ENCODE measurements at regions not wholly inside any gene's neighbourhood (a gene's known extent, or its start where the extent isn't known, plus 50 kb on each side); places are given as distances from the start of the nearest gene placed in this dataset.
"Not testable (repeated sequence)": the region's sequence is repeated elsewhere in the genome, so short reads cannot be mapped to it uniquely, and the experiment has no call there.

DNA sequence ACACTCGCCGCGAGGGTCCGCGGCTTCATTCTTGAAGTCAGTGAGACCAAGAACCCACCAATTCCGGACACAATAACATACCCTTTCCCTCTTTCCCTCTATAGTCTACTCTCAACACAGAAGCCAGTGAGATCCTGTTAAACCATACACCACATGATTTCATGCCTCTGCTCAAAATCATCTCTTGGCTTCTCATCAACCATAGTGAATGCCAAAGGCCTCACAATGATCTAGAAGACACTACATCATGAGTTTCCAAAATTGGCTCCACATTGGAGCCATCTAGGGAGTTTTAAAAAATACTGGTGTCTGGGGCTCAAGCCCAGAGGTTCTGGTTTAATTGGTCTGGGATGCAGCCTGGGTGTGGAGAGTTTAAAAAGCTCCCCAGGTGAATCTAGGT lies 124.5 kb downstream of the EFNB1 start:
- no peak overlapping the region for H3K9ac ChIP-seq (ENCODE audit: insufficient read depth, low read length)

DNA sequence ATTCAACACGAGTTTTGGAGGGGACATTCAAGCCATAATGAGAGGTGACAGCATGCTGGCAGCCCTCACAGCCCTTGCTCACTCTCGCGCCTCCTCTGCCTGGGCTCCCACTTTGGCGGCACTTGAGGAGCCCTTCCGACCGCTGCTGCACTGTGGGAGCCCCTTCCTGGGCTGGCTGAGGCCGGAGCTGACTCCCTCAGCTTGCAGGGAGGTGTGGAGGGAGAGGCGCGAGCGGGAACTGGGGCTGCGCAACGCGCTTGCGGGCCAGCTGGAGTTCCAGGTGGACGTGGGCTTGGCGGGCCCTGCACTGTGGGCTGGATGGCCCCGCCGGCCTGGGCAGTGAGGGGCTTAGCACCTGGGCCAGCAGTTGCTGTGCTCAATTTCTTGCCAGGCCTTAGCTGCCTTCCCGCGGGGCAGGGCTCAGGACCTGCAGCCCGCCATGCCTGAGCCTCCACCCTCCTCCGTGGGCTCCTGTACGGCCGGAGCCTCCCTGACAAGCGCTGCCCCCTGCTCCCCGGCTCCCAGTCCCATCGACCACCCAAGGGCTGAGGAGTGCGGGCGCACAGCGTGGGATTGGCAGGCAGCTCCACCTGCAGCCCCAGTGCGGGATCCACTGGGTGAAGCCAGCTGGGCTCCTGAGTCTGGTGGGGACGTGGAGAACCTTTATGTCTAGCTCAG lies 123.3 kb downstream of the EFNB1 start:
- H3K36me3 ChIP-seq (ENCODE audit: control insufficient read depth, insufficient read depth, low read length); H3K27ac ChIP-seq (ENCODE audit: insufficient read depth, low read length); H2AFZ ChIP-seq (ENCODE audit: low read length); H3K4me1 ChIP-seq (ENCODE audit: control insufficient read depth, extremely low read depth, insufficient read depth, low read length); H3K79me2 ChIP-seq (ENCODE audit: control insufficient read depth, insufficient read depth, low read length); H3K9ac ChIP-seq (ENCODE audit: insufficient read depth, low read length); H4K20me1 ChIP-seq (ENCODE audit: control insufficient read depth, extremely low read depth, insufficient read depth, low read length); H3K4me3 ChIP-seq (replicated peaks in 1 of 4; ENCODE audit: control extremely low read depth in 1 of 4, insufficient read depth in 1 of 4, low read depth in 3 of 4, low read length in 4 of 4); DNase-seq (ENCODE audit: low read depth in 2 of 2); H3K4me2 ChIP-seq (ENCODE audit: extremely low read depth, insufficient read depth, low read length); H3K9me3 ChIP-seq (ENCODE audit: control insufficient read depth, insufficient read depth, low read depth, low read length); H3K27me3 ChIP-seq (ENCODE audit: control insufficient read depth, insufficient read depth, low read length): not testable (repeated sequence)

More for the DNA sequence above, 124.5 kb downstream of the EFNB1 start:
- H3K79me2 ChIP-seq (ENCODE audit: control insufficient read depth, insufficient read depth, low read length), result no peaks in the 10 kb centered on the region
- H4K20me1 ChIP-seq (ENCODE audit: control insufficient read depth, extremely low read depth, insufficient read depth, low read length), result no peaks in the 10 kb centered on the region
- no peak overlapping the region for H2AFZ ChIP-seq (ENCODE audit: low read length)
- no peaks in the 10 kb centered on the region for H3K36me3 ChIP-seq (ENCODE audit: control insufficient read depth, insufficient read depth, low read length)
- H3K27ac ChIP-seq (ENCODE audit: insufficient read depth, low read length), result no peak overlapping the region
- H3K4me1 ChIP-seq (ENCODE audit: control insufficient read depth, extremely low read depth, insufficient read depth, low read length), result no peaks in the 10 kb centered on the region
- no peak overlapping the region for H3K4me3 ChIP-seq (replicated peaks in 1 of 4; ENCODE audit: control extremely low read depth in 1 of 4, insufficient read depth in 1 of 4, low read depth in 3 of 4, low read length in 4 of 4)
- H3K27me3 ChIP-seq (ENCODE audit: control insufficient read depth, insufficient read depth, low read length), result no peaks in the 10 kb centered on the region
- TF ChIP-seq, protein P1, sequence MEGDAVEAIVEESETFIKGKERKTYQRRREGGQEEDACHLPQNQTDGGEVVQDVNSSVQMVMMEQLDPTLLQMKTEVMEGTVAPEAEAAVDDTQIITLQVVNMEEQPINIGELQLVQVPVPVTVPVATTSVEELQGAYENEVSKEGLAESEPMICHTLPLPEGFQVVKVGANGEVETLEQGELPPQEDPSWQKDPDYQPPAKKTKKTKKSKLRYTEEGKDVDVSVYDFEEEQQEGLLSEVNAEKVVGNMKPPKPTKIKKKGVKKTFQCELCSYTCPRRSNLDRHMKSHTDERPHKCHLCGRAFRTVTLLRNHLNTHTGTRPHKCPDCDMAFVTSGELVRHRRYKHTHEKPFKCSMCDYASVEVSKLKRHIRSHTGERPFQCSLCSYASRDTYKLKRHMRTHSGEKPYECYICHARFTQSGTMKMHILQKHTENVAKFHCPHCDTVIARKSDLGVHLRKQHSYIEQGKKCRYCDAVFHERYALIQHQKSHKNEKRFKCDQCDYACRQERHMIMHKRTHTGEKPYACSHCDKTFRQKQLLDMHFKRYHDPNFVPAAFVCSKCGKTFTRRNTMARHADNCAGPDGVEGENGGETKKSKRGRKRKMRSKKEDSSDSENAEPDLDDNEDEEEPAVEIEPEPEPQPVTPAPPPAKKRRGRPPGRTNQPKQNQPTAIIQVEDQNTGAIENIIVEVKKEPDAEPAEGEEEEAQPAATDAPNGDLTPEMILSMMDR (conservative IDR thresholded peaks at IDR 0.05 in 1 of 2, IDR thresholded peaks at IDR 0.05 in 1 of 2; ENCODE audit: low read depth in 1 of 2, low read length in 2 of 2), result no peak
- TF ChIP-seq EZH2 (IDR thresholded peaks at IDR 0.05; ENCODE audit: low read length, missing control alignments), result no peak
- no peak overlapping the region for H3K4me2 ChIP-seq (ENCODE audit: extremely low read depth, insufficient read depth, low read length)
- no peaks in the 10 kb centered on the region for H3K9me3 ChIP-seq (ENCODE audit: control insufficient read depth, insufficient read depth, low read depth, low read length)
- no peak for DNase-seq (ENCODE audit: low read depth in 2 of 2)

DNA sequence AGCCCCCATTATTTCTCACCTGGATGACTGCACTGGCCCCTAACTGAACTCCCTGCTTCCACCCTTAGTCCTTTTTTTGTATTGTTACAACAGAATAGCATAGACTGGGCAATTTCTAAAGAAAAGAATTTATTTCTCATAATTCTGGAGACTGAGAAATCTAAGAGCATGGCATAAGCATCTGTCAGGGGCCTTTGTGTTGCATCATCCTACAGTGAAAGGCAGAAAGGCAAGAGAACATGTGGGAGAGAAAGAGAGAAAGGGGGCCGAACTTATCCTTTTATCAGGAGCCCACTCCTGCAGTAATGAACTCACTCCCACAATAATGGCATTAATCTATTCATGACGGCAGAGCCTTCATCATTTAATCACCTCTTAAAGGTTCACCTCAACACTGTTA lies 122.1 kb downstream of the EFNB1 start:
- no peaks in the 10 kb centered on the region for H4K20me1 ChIP-seq (ENCODE audit: control insufficient read depth, extremely low read depth, insufficient read depth, low read length)
- H3K36me3 ChIP-seq (ENCODE audit: control insufficient read depth, insufficient read depth, low read length), result no peaks in the 10 kb centered on the region
- peaks cover 4% of the 10 kb centered on the region for H3K27me3 ChIP-seq (ENCODE audit: control insufficient read depth, insufficient read depth, low read length)
- no peak overlapping the region for H3K4me3 ChIP-seq (replicated peaks in 1 of 4; ENCODE audit: control extremely low read depth in 1 of 4, insufficient read depth in 1 of 4, low read depth in 3 of 4, low read length in 4 of 4)
- H3K27ac ChIP-seq (ENCODE audit: insufficient read depth, low read length), result no peak overlapping the region
- no peak overlapping the region for H3K9ac ChIP-seq (ENCODE audit: insufficient read depth, low read length)
- TF ChIP-seq, protein P1 (conservative IDR thresholded peaks at IDR 0.05 in 1 of 2, IDR thresholded peaks at IDR 0.05 in 1 of 2; ENCODE audit: low read depth in 1 of 2, low read length in 2 of 2), result no peak
- TF ChIP-seq EZH2 (IDR thresholded peaks at IDR 0.05; ENCODE audit: low read length, missing control alignments), result no peak
- no peak overlapping the region for H3K4me2 ChIP-seq (ENCODE audit: extremely low read depth, insufficient read depth, low read length)
- H3K9me3 ChIP-seq (ENCODE audit: control insufficient read depth, insufficient read depth, low read depth, low read length), result no peaks in the 10 kb centered on the region
- H3K79me2 ChIP-seq (ENCODE audit: control insufficient read depth, insufficient read depth, low read length), result no peaks in the 10 kb centered on the region
- no peak for DNase-seq (ENCODE audit: low read depth in 2 of 2)
- H3K4me1 ChIP-seq (ENCODE audit: control insufficient read depth, extremely low read depth, insufficient read depth, low read length), result peaks cover 3% of the 10 kb centered on the region
- no peak overlapping the region for H2AFZ ChIP-seq (ENCODE audit: low read length)
